PC-3 (cell line): ENCODE measurements at regions not wholly inside any gene's neighbourhood (a gene's known extent, or its start where the extent isn't known, plus 50 kb on each side); places are given as distances from the start of the nearest gene placed in this dataset.

Source experiments
- CTCF ChIP-seq: fragments of 300-600 bp; sonication (generic); conservative IDR thresholded peaks from 2 replicates; pipeline ENCODE4 v1.5.1; 2017; ENCODE audit warnings: antibody characterized with exemption, low read depth, mild to moderate bottlenecking, low read length
- EZH2 ChIP-seq: fragments of 300-600 bp; sonication (generic); IDR thresholded peaks from one replicate; pipeline ENCODE4 v1.6.1; 2017; ENCODE audit warnings: antibody characterized with exemption, mild to moderate bottlenecking, low read length; ENCODE audit not compliant: unreplicated experiment

GRCh38 chr5:82873452-82873851, 203.7 kb downstream of the TMEM167A start:
- no peak for TF ChIP-seq CTCF
- no peak for TF ChIP-seq EZH2
